K562 (cell line): ENCODE measurements at regions not wholly inside any gene's neighbourhood (a gene's known extent, or its start where the extent isn't known, plus 50 kb on each side); places are given as distances from the start of the nearest gene placed in this dataset. TPM values are rescaled to one million over a fixed set of nuclear protein-coding genes. Genes with fewer than 3 reads are reported as not detected.

Source experiments
- small RNA-seq: library from RNA; depleted of rRNA; stranded (forward); fragments of <200 nt; gene quantifications from one replicate; pipeline ENCODE3, GENCODE V24; 2014

Small RNAs in the stretch of these regions (small RNA-seq; reads per million reads assigned to genes)
- not detected for gene AC025946.2
- gene AL355333.1: not detected
- not detected for gene CUX2P1
- gene RF00019: not detected
- gene RNA5SP299: not detected
